ENCODE measurements at regions not wholly inside any gene's neighbourhood (a gene's known extent, or its start where the extent isn't known, plus 50 kb on each side); places are given as distances from the start of the nearest gene placed in this dataset.

- TF ChIP-seq, protein P1, sequence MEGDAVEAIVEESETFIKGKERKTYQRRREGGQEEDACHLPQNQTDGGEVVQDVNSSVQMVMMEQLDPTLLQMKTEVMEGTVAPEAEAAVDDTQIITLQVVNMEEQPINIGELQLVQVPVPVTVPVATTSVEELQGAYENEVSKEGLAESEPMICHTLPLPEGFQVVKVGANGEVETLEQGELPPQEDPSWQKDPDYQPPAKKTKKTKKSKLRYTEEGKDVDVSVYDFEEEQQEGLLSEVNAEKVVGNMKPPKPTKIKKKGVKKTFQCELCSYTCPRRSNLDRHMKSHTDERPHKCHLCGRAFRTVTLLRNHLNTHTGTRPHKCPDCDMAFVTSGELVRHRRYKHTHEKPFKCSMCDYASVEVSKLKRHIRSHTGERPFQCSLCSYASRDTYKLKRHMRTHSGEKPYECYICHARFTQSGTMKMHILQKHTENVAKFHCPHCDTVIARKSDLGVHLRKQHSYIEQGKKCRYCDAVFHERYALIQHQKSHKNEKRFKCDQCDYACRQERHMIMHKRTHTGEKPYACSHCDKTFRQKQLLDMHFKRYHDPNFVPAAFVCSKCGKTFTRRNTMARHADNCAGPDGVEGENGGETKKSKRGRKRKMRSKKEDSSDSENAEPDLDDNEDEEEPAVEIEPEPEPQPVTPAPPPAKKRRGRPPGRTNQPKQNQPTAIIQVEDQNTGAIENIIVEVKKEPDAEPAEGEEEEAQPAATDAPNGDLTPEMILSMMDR (IDR thresholded peaks at IDR 0.05): no peak
- no peak for TF ChIP-seq POLR2A (IDR thresholded peaks at IDR 0.05)
Observed at GRCh38 chr9:14533867-14534640, 159.2 kb downstream of the ZDHHC21 start.
